ENCODE measurements at regions not wholly inside any gene's neighbourhood (a gene's known extent, or its start where the extent isn't known, plus 50 kb on each side); places are given as distances from the start of the nearest gene placed in this dataset.

- TF ChIP-seq, protein P1, sequence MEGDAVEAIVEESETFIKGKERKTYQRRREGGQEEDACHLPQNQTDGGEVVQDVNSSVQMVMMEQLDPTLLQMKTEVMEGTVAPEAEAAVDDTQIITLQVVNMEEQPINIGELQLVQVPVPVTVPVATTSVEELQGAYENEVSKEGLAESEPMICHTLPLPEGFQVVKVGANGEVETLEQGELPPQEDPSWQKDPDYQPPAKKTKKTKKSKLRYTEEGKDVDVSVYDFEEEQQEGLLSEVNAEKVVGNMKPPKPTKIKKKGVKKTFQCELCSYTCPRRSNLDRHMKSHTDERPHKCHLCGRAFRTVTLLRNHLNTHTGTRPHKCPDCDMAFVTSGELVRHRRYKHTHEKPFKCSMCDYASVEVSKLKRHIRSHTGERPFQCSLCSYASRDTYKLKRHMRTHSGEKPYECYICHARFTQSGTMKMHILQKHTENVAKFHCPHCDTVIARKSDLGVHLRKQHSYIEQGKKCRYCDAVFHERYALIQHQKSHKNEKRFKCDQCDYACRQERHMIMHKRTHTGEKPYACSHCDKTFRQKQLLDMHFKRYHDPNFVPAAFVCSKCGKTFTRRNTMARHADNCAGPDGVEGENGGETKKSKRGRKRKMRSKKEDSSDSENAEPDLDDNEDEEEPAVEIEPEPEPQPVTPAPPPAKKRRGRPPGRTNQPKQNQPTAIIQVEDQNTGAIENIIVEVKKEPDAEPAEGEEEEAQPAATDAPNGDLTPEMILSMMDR (conservative IDR thresholded peaks at IDR 0.05; ENCODE audit: low read length): no peak
- TF ChIP-seq EZH2phosphoT487 (IDR thresholded peaks at IDR 0.05; ENCODE audit: borderline replicate concordance, low read depth, low read length): no peak
Measured at GRCh38 chr9:117526674-117527073, 111.8 kb upstream of the ASTN2 start.
